Stimulated activated CD8-positive, alpha-beta memory T cell treated with anti-CD3 and anti-CD28 coated beads, Interleukin-4, amount 100 ng/mL, for 48 hours (primary cell): ENCODE measurements at regions not wholly inside any gene's neighbourhood (a gene's known extent, or its start where the extent isn't known, plus 50 kb on each side); places are given as distances from the start of the nearest gene placed in this dataset.
A peak's percentile ranks its signal among the peaks of the same experiment; 100 is the strongest.

Experiments
- DNase-seq: peaks from one replicate; pipeline ENCODE4 v3.0.0-alpha.2; 2020

DNA sequence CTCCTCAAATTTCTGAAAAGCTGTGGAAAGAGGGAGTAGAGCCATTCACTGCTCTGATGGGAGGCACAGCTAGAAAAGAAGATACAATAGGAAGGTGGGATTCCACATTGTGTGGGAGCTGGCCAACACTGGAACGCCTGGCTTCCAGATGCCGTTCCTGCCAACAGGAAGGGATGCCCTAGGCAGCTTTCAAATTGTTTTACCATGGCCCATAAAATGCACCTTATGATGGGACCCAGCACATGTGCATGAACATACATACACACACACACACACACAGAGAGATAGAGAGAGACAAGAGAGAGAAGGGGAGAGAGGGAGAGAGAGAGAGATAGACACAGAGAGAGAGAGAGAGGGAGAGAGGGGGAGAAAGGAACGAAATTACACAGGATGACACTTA, 86.1 kb upstream of the BZW1 start:
- no peak for DNase-seq

DNA sequence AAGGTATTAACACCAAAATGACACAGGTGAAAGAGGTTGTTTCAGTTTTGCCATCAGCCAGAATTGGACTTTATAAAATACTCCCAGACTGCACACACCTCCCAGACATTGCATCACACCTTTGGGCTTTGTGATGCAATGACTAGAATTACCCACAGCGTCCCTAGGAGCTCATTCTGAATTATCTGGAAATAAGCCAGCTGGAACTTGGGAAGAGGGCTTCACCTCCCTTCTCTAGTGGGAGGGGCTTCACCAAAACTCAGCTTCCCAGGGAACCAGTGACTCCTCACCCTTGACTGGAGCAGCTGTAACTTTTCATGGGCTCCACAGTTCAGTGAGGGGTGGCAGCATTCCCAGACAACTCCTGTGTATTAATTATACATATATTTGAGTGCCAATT, 83.1 kb upstream of the BZW1 start:
- no peak for DNase-seq

DNA sequence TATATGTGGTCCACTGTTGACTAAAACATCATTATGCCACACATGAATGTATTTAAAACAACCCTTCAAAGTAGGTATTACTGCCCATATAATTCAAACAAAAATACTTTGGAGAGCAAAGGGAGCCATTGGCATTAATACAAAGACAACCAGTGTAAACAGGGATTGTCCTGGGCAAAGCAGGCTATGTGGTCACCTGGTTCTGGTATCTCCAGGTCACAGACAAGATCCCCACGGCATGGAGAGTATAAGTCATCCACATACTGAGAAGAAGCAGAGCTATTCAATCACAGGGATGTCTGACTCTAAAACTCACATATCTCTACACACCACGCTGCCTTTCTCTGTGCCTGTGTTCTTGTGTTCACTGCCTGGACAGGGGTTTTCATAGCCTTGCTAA, 81.4 kb upstream of the BZW1 start:
- no peak for DNase-seq

DNA sequence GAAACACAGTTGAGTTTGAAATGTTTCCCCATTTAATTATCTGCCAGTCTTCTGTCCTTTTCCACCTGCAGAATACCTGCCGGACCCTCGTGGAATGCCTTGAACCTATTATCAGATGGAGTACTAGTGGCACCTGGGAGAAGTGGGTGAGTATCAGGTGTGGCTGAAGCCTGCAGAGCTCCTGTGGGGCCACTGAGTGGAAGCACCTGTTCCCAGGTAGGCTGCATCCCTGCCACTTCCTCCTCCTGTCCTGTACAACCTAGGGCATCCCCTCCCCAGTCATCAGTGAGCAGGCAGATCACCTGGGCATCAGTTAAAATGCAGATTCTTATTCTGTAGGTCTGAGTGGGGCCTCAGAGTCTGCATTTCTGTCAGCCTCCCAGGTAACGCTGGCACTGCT, 80.8 kb upstream of the BZW1 start:
- DNase-seq = no peak

DNA sequence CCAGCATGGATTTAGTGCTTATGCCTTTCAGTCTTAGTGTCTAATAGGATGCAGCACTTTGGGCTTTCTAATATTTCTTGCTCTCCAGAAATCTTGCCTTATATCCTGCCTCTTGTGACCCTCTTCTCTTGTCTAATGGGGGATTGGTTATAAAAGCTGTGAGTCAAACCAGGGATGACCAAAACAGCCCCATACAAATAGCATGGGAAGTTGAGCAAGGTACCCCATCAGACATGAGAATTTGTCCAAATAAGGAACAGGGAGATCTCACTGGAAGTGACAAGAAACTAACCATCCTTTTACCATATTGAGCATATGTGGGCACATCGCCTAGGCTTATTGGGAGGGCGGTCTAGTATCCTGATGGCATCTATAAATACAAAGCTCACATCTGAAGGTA, 78.8 kb upstream of the BZW1 start:
- no peak for DNase-seq

DNA sequence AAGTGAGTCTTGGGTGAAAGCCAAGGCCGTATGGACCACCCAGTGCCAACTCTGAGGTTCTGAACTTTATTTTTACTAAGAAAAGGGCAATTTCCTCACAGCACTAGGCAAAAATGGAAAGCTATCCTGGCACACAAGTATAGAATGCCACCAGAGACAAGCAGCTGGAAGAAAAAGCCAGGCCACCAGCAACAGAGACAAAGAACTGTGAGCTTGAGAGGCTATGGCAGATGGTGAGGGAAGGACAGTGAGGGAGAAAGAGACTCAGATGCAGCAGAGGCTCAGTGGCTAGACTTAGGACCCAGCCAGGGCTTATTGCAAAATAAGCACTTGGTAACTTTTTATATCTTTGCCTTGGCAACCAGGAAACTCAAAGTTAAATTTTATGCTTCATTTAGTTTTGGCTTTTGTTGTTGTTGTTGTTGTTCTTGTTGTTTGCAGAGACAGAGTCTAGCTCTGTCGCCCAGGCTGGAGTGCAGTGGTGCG, 78.0 kb upstream of the BZW1 start:
- peak; percentile 6 for DNase-seq

DNA sequence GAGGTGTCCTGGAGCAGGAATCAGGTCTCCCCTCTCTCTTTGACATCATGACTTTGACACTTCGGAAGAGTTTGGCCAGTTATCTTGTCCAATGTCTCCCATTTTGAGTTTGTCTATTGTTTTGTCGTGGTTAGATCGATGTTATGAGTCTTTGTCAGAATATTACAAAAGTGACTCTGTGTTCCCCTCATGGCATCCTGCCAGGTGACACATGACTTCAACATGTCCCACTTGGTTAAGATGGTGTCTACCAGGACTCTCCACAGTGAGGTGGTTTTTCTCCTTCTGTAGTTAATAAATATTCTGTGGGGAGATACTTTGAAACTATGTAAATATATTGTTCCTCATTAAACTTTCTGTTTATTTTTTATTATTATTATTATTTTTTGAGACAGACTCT, 76.6 kb upstream of the BZW1 start:
- peak; percentile 54 for DNase-seq

DNA sequence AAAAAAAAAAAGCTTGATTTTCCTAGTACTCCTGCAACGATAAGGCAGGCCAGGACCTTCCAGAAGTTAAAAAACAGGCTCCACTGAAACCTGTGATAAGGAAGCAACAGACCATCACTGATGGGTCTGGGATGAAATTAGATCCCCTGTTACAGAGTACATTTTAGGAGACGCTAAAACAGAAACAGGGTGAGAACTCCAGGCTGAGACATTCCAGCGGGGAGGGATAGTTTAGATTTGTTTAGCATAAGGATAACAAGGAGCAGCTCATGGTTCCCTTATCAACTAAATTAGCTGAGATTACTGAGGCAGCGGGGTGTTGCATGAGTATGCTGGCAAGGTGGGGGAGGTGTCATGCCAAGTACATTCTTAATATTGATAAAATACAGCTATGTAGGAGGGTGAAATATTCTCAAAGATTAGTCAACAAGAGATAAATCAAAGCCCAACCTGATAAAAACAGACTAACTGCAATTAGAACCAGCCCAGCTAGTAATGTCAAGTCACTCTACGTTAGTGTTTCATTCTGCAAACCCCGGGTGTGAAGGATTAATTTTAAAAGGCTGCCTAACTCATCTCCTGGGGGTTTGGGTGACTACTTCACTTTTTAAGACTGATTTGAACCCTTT, 75.0 kb upstream of the BZW1 start:
- DNase-seq = no peak

DNA sequence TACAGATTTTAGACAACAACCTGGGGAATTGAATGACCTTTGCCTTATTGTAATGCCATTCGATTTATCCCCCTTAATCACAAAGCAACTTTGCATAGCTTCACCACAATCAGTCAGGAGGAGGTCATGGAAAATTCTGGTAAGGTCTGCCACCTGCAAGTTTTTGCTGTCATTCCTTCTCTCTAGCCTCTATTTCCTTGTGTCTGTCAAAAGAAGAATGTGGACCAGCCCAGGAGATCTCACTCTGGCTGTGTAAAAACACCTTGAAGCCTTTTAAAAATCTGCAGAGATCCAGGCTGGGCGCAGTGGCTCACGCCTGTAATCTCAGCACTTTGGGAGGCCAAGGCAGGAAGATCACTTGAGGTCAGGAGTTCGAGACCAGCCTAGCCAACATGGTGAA, 74.1 kb upstream of the BZW1 start:
- DNase-seq = no peak

DNA sequence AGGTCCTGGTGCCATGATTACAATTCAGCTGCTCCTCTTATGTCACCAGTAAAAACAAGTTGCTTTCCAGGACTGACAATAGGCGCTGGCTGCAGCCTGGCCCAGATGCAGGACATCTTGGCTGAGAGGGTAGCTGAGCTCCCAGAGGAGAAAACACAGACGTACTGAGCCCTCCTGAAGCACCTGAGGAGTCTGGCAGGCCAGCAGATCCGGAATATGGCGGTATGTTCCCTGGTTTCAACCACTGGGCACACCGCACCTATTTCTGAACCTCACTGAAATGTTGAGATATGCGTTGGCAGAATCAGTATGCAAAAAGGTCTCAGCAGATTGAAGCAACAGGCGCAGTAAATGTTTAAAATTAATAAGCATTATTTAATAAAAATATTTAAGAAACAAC, 73.1 kb upstream of the BZW1 start:
- DNase-seq = no peak

DNA sequence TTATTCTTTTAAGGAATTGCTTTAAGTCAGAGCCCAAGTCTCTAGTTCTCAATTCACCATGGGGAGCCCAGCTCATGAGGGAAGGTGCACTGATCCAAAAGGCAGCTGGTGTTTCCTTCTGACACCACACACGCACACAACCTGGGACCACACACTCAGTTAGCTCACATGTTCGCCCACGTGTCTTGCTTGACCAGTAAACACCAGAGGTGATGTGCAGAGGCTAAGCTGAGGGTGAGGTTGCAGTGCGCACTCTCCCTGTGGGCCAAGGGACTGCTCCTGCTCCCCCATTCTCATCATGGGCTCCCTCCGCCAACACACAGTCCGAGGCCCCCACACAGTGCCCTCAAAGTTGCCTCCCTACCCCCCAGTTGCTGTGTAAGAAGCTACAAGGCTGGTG, 70.8 kb upstream of the BZW1 start:
- DNase-seq = no peak

DNA sequence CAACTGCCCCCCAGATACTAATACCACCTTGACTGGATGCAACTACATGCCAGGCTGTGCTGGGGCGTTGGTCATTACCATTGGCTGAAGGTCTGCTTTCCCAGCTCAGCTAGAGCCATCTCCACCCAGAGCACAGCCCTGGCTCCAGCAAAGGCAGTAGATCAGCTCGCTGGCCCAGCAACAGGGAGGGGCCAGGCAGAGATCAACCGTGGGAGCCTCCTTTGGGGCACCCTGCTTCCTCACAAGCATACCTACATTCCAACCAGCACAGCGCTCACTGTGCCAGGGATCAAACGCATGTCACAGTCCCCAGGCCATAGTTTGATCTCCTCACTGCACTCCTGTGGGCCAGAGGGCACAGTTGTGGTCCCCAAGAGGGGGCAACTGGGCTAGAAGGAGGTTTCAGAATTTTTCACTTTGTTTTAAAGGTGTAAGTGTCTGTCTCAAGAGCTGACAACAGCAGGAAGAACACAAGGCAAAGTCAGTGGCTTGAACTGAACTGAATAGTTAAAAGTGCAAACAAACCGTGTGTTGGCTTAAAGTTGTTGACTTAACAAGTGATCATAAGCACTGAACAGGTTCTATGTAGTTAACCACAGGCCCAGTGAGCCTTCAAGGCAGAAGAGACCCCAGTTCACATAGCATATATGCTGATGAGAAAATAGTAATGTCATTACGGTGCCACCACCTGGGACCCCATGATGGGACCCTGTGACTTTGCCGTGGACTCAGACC, 70.1 kb upstream of the BZW1 start:
- DNase-seq = no peak

DNA sequence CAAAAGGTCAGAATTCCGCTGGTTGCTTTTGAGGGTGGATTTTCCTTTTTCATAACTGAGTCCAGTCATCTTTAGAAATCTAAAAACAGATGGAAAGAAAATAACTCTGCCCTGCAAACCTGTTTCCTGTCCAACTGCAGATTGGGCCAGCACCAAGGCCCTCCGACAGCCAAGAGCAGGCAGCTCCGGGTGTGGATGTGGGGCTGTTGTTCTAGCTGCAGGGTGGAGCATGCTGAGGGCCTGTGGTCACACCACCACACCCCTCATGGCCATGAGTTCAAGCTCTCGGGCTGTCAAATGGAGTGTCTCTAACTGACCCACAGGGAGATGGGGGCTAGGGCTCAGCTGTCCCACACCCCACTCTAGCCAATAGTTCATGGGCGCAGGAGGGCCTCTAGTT, 69.3 kb upstream of the BZW1 start:
- DNase-seq = no peak

DNA sequence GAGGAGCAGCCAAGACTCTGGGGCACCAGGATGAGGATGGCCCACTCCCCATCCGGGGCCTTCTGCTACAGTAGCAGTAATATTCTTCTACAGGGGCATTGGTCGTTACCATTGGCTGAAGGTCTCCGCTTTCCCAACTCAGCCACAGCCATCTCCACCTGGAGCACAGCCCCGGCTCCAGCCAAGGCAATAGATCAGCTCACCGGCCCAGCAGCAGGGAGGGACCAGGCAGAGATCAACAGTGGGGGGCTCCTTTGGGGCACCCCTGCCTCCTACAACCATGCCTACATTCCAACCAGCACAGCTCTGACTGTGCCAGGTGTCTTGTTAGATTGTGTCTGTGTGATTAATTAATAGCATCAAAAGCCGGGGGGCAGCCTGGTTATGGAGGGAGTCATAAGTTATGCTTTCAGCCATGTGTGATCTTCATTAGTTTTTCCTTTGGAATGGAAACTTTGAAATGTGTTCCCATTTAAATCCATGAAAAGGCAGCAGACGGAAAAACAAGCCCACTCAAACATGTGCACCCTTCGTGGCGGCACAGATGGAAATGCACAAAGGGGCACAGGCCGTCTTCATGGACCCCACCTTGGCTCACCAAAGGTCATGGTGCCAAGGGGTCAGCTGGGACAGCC, 68.6 kb upstream of the BZW1 start:
- DNase-seq = no peak

DNA sequence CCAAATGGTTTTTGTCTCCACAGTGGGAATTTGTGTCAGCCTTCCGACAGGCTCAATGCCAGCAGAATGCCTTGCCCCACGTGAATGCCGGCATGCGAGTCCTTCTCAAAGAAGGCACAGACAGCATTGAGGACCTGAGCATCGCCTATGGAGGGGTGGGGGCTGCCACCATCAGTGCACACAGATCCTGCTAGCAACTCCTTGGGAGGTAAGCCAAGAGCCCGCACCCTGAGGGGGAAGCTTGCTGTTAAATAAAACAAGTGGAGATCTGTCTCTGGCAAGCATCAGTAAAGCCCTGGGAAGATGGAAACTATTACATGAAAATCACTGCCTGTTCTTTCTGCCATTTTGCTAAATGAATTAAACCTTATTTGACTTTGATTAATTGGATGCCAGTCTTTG, 67.5 kb upstream of the BZW1 start:
- peak; percentile 18 for DNase-seq

DNA sequence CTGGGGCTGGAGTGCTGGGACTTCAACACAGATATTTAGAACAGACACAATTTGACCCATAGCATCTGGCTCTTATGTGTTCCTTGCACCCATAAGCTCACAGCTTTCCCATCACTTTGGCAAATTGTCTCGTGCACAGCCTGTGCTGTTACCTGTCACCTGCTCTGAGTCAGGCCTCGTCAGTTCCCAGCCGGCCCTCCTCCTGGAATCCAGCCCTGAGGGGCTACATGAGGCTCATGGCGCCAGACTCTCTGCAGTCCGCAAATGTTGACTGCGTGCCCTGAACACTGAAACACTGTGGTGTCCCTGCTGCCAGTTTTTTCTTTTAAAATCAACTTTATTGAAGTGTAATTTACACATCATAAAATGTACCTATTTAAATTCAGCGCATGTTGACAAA, 65.4 kb upstream of the BZW1 start:
- DNase-seq = no peak

DNA sequence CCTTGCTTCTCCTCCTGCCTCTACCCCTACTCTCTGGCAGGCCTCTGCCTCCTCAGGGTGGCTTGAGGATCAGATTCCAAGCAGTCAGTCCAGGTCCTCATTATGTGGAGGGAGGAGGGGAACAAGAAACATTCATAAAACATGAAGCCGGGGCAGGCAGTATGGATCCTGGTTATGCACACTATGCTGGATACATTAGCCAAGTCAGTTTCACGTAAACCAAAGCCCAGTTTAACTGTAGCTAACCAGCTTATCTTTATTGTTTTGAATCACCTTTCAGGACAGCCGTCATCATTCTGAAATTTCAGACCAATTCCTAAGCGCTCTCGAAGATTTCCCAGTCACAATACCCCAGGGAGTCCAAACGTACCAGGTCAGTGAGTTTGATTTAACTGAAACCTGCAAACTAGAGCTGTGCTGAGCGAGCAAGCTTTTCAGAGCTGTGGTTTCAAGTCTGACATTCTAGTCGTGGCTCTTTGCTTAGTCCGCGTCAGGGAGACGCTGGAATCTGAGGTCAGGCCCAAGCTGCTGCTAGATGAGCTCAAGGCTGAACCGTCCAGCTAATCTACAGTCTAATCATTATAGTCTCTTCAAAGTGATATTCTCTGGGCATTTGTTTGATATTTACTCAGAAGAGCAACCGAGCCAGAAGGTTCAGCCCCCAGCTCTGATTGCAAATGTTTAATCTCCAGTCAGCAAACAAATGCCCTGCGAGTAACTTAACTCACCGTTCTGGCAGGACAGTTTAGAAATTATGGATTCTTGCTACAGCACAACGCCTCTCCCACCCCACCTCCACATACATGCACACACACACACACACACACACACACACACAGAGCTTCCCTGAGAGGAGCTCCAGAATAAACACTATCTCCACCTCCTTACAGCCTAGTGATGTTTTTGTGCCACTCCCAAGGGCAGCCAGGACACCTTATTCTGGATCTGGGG, 63.8 kb upstream of the BZW1 start:
- DNase-seq = no peak

DNA sequence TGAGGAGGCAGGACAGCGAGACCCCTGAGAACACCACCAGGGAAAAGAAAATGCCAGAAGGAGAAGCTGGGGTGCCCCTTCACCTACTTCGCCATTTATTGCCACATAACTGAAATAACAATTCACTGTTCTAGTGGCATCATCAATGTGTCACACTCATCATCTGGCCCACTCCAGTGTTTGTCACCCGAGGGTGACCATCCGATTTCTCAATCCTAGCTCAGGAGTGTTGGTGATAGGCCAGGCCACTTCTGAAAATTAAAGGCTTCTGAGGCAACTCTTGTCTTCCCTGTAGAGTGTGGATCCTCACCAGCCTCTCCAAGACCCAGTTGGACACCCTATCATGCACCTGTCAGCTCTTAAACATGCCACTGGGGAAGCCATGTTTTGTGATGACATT, 62.9 kb upstream of the BZW1 start:
- no peak for DNase-seq

DNA sequence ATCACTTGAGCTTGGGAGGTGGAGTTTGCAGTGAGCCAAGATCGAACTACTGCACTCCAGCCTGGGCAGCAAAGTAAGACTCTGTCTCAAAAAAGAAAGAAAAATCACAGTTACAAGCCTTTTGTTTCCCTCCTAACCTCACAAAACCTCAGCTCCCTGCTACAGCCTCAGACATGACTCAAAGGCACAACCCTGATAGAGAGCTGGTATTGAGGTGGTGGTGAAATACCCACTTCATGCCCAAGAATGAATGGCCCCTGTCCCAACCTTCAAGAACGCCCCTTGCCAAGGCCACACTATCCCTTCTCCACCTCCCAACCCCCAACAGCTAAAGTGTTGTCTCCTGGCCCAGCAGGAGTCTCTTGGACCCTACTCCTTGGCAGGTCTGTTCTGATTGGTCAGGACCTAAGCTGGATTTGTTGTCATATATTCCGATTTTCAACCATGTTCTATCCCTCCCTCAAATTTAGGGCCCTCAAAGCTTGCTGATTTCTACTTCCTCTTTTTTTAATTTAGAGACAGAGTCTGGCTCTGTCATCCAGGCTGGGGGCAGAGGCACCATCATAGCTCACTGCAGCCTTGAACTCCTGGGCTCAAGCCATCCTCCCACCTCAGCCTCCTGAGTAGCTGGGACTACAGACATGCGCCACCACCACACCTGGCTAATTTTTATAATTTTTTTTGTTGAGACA, 61.9 kb upstream of the BZW1 start:
- DNase-seq = peak; percentile 10

DNA sequence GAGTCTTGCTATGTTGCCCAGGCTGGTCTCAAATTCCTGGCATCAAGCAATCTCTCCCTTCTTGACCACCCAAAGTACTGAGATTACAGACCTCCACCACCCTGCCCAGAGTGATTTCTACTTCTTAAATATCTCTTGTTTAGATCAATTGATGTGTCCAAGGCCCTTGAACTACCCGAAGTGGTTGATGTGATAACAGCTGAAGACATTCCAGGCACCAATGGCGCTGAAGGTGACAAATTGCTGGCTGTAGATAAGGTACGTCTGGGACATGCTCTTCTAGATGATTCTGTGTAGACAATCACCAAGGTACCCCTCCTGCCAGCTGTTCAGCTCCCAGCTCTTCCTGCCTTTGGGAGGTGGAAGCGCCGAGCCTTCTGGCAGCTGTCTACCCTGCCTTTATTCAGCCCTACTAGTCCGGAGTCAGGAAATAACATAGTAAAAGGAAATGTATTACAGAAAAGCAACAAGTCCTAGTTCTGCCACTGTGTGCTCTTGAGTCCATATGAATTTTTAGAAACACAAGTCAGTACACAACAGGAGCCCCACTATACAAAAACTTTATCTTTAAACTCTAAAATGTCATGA, 61.3 kb upstream of the BZW1 start:
- DNase-seq = peak; percentile 9

DNA sequence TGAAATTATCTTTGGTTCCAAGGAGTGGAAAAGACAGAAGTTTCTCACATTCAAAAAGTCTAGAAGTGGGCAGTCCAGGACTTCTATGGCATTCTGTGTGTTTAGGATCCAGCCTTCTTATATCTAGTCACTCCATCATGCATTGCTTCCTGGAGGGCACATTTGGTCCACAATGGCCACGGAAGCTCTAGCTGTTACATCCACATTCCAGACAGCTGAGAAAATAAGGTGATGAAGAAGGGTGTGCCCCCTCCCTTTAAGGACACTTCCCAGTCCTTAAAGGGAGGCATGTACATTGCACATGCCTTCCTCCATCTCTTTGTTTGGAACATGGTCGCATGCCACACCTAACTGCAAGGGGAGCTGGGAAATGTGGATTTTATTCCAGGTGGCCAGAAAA, 59.9 kb upstream of the BZW1 start:
- DNase-seq = peak; percentile 4

DNA sequence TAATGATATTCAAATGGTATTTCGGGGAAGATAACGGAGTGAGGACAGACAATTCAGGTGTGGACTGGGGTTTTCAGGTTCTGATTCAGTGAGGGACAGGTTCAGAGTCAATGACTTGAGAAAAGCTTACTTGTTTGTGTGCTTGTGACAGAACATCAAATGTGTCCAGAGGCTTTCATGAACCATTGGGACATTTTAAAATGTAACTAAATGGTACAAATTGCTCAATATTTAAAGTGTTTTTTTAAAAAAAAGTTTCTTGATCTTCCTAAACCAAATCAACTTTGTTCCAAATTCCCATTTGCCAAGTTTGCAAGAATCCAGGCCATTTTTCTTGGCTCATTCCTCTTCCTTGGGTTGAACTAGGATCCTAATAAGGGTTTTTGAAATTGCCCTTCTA, 59.4 kb upstream of the BZW1 start:
- no peak for DNase-seq
